Transverse colon (tissue), 4 donors: ENCODE measurements at regions not wholly inside any gene's neighbourhood (a gene's known extent, or its start where the extent isn't known, plus 50 kb on each side); places are given as distances from the start of the nearest gene placed in this dataset.

Experiments used
- CTCF ChIP-seq, 5 experiments: fragments of 200-600 bp in 3 of 5; fragments of 450-650 bp in 2 of 5; sonication (generic) in 3 of 5; IDR thresholded peaks; 1 replicate in 2 of 5; 2 replicates in 3 of 5; pipeline ENCODE4 v1.5.1; 2016 to 2017; ENCODE audit warnings: antibody characterized with exemption in 5 of 5, inconsistent platforms in 3 of 5, mild to moderate bottlenecking in 2 of 5, moderate library complexity in 1 of 5
- EP300 ChIP-seq: sonication (generic); formaldehyde crosslinking; IDR thresholded peaks from one replicate; pipeline ENCODE4 v1.6.1; 2017; ENCODE audit warnings: antibody characterized with exemption, low read depth
- POLR2A ChIP-seq: fragments of 450-650 bp; IDR thresholded peaks from one replicate; pipeline ENCODE4 v1.6.1; 2016; ENCODE audit warnings: antibody characterized with exemption, mild to moderate bottlenecking, moderate library complexity
- POLR2AphosphoS5 ChIP-seq, 3 donors: sonication (generic); formaldehyde crosslinking; IDR thresholded peaks; one replicate each; pipeline ENCODE4 v1.6.1; 2016; ENCODE audit warnings: antibody characterized with exemption in 3 of 3

GRCh38 chr5:33258553-33258952, 182.2 kb upstream of the TARS1 start:
- TF ChIP-seq EP300 (no peak), CTCF (IDR thresholded peaks at IDR 0.05) (no peak), POLR2A (no peak), POLR2AphosphoS5 (IDR thresholded peaks at IDR 0.05) (no peak)
